ENCODE measurements at regions not wholly inside any gene's neighbourhood (a gene's known extent, or its start where the extent isn't known, plus 50 kb on each side); places are given as distances from the start of the nearest gene placed in this dataset.
"Not testable (repeated sequence)": the region's sequence is repeated elsewhere in the genome, so short reads cannot be mapped to it uniquely, and the experiment has no call there.

- DNase-seq: no peak
These were observed 167.1 kb downstream of the OXSM start for GRCh38 chr3:25957026-25957425.

GRCh38 chr3:25960776-25961175, 170.9 kb downstream of the OXSM start:
- no peak for DNase-seq

GRCh38 chr3:25962255-25962654, 172.4 kb downstream of the OXSM start:
- no peak for DNase-seq

GRCh38 chr3:25964141-25964540, 174.3 kb downstream of the OXSM start:
- DNase-seq: no peak

- DNase-seq: no peak
These were observed 177.5 kb downstream of the OXSM start for GRCh38 chr3:25967385-25967784.

- no peak for DNase-seq
These were observed 181.8 kb downstream of the OXSM start for GRCh38 chr3:25971736-25972135.

- DNase-seq: no peak
These were observed 183.2 kb downstream of the OXSM start for GRCh38 chr3:25973122-25973521.

- DNase-seq: no peak
These were observed 192.9 kb downstream of the OXSM start for GRCh38 chr3:25982756-25983155.

- no peak for DNase-seq
These were observed 195.7 kb downstream of the OXSM start for GRCh38 chr3:25985621-25986020.

- DNase-seq: no peak
These were observed 202.7 kb downstream of the OXSM start for GRCh38 chr3:25992606-25993005.

- DNase-seq: no peak
These were observed 214.3 kb downstream of the OXSM start for GRCh38 chr3:26004172-26004571.

GRCh38 chr3:26011276-26011675, 221.4 kb downstream of the OXSM start:
- DNase-seq: no peak

GRCh38 chr3:26012241-26012745, 222.4 kb downstream of the OXSM start:
- DNase-seq: no peak

- no peak for DNase-seq
These were observed 225.9 kb downstream of the OXSM start for GRCh38 chr3:26015752-26016151.

GRCh38 chr3:26018889-26019288, 229.0 kb downstream of the OXSM start:
- no peak for DNase-seq

GRCh38 chr3:26024206-26024605, 234.3 kb downstream of the OXSM start:
- DNase-seq: not testable (repeated sequence)

GRCh38 chr3:26029321-26029720, 239.4 kb downstream of the OXSM start:
- DNase-seq: no peak

- not testable (repeated sequence) for DNase-seq
These were observed 252.2 kb downstream of the OXSM start for GRCh38 chr3:26042126-26042525.

GRCh38 chr3:26049951-26050350, 260.1 kb downstream of the OXSM start:
- DNase-seq: no peak

- no peak for DNase-seq
These were observed 260.9 kb downstream of the OXSM start for GRCh38 chr3:26050776-26051175.

GRCh38 chr3:26058901-26059321, 269.0 kb downstream of the OXSM start:
- DNase-seq: no peak

- no peak for DNase-seq
These were observed 272.1 kb downstream of the OXSM start for GRCh38 chr3:26061947-26062346.

GRCh38 chr3:26064297-26064696, 274.4 kb downstream of the OXSM start:
- DNase-seq: no peak

- no peak for DNase-seq
These were observed 279.0 kb downstream of the OXSM start for GRCh38 chr3:26068890-26069289.

GRCh38 chr3:26070854-26071253, 281.0 kb downstream of the OXSM start:
- no peak for DNase-seq

- DNase-seq: no peak
These were observed 284.2 kb downstream of the OXSM start for GRCh38 chr3:26074080-26074479.

Measured in activated CD4-positive, CD25-positive, alpha-beta regulatory T cell treated with anti-CD3 and anti-CD28 coated beads, Interleukin-2, amount 50 U/mL, for 72 hours (primary cell).